ENCODE measurements at regions not wholly inside any gene's neighbourhood (a gene's known extent, or its start where the extent isn't known, plus 50 kb on each side); places are given as distances from the start of the nearest gene placed in this dataset.

DNA sequence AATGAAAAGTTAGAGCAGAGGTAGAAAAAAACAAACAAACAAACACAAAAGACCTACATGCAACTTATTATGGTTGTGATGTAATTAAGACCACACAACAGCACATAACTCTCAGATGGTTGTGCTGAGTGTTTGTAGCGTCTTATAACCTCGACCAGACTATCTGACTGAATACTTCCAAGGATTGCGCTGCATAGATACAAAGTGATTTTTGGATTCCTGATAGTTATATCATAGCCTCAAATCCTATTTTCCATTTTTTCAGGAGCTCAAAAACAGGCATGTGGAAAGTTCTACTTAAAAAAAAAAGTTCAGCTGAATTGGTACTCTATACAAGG, 236.1 kb downstream of the SPRY1 start:
- H3K27me3 ChIP-seq (replicated peaks in 1 of 4; ENCODE audit: control extremely low read depth in 1 of 4, control insufficient read depth in 3 of 4, insufficient read depth in 4 of 4, low read length in 3 of 4) = no peaks in the 10 kb centered on the region
- no peaks in the 10 kb centered on the region for H3K79me2 ChIP-seq (ENCODE audit: control insufficient read depth, insufficient read depth, low read length)
- 100% methylated on average over 1 of the region's 3 CpGs for WGBS (ENCODE audit: insufficient coverage)
- peaks cover 4% of the 10 kb centered on the region for H3K27me3 Mint-ChIP-seq
- intact Hi-C loops (cut with micrococcal nuclease) = no loop called here
- H3K9me3 ChIP-seq (ENCODE audit: control extremely low read depth in 1 of 3, control insufficient read depth in 2 of 3, insufficient read depth in 1 of 3, low read length in 2 of 3) = peaks cover 0 to 2% (median 0%) of the 10 kb centered on the region in 3 donors
- H4K20me1 ChIP-seq (ENCODE audit: control insufficient read depth, insufficient read depth, low read length, poor library complexity, severe bottlenecking) = no peaks in the 10 kb centered on the region
- TF ChIP-seq, protein P1, sequence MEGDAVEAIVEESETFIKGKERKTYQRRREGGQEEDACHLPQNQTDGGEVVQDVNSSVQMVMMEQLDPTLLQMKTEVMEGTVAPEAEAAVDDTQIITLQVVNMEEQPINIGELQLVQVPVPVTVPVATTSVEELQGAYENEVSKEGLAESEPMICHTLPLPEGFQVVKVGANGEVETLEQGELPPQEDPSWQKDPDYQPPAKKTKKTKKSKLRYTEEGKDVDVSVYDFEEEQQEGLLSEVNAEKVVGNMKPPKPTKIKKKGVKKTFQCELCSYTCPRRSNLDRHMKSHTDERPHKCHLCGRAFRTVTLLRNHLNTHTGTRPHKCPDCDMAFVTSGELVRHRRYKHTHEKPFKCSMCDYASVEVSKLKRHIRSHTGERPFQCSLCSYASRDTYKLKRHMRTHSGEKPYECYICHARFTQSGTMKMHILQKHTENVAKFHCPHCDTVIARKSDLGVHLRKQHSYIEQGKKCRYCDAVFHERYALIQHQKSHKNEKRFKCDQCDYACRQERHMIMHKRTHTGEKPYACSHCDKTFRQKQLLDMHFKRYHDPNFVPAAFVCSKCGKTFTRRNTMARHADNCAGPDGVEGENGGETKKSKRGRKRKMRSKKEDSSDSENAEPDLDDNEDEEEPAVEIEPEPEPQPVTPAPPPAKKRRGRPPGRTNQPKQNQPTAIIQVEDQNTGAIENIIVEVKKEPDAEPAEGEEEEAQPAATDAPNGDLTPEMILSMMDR (IDR thresholded peaks at IDR 0.05) = no peak
- no peak for TF ChIP-seq EZH2 (IDR thresholded peaks at IDR 0.05; ENCODE audit: borderline replicate concordance, insufficient read depth, low read depth, low read length, poor library complexity, severe bottlenecking)
- peaks cover 7% of the 10 kb centered on the region for H3K9me3 Mint-ChIP-seq (ENCODE audit: insufficient read depth)
- H3K4me1 ChIP-seq (ENCODE audit: control insufficient read depth in 2 of 2, insufficient read depth in 2 of 2, low read length in 2 of 2) = no peaks in the 10 kb centered on the region
- H3K4me3 Mint-ChIP-seq = no peak overlapping the region
- DNase-seq (no peak), ATAC-seq (ENCODE audit: low read depth) (no peak)
- no peak overlapping the region for H3K27ac ChIP-seq (ENCODE audit: low read length in 2 of 2)
- H2AFZ ChIP-seq (ENCODE audit: insufficient read depth, low read depth, low read length, poor library complexity, severe bottlenecking) = no peak overlapping the region
- CTCF ChIA-PET = no interaction called here
- POLR2A ChIA-PET = no interaction called here
- no peaks in the 10 kb centered on the region for H3K36me3 ChIP-seq (replicated peaks in 1 of 2; ENCODE audit: control extremely low read depth in 1 of 2, control insufficient read depth in 1 of 2, extremely low read depth in 1 of 2, insufficient read depth in 2 of 2, low read length in 1 of 2)
- no peak overlapping the region for H3K9ac ChIP-seq (ENCODE audit: low read length)
- no peak overlapping the region for H3K4me2 ChIP-seq (replicated peaks; ENCODE audit: low read depth, low read length, poor library complexity, severe bottlenecking)
- no peak overlapping the region for H3K4me3 ChIP-seq (ENCODE audit: control extremely low read depth in 1 of 5, extremely low read depth in 1 of 5, insufficient read depth in 1 of 5, low read depth in 2 of 5, low read length in 4 of 5)
- no peak overlapping the region for H3K27ac Mint-ChIP-seq
- H3K4me1 Mint-ChIP-seq = no peaks in the 10 kb centered on the region

DNA sequence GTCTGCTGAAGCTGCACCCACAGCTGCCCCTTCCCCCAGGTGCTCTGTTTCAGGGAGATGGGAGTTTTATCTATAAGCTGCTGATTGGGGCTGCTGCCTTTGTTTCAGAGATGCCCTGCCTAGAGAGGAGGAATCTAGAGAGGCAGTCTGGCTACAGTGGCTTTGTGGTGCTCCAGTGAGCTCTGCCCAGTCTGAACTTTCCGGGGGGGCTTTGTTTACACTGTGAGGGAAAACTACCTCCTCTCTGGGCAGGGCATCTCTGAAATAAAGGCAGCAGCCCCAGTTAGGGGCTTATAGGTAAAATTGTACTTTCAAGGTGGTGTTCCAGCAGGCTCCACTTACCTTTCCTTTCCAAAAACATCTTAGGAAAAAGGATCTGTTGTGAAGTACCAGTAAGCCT, 242.2 kb downstream of the SPRY1 start:
- no peaks in the 10 kb centered on the region for H3K9me3 ChIP-seq (ENCODE audit: control extremely low read depth in 1 of 3, control insufficient read depth in 2 of 3, insufficient read depth in 1 of 3, low read length in 2 of 3)
- Mint-ChIP-seq H3K27ac (no peak overlapping the region), H3K27me3 (peaks cover 4% of the 10 kb centered on the region), H3K4me1 (no peaks in the 10 kb centered on the region), H3K4me3 (no peak overlapping the region), H3K9me3 (ENCODE audit: insufficient read depth) (peaks cover 7% of the 10 kb centered on the region)
- H3K36me3 ChIP-seq (replicated peaks in 1 of 2; ENCODE audit: control extremely low read depth in 1 of 2, control insufficient read depth in 1 of 2, extremely low read depth in 1 of 2, insufficient read depth in 2 of 2, low read length in 1 of 2) = no peaks in the 10 kb centered on the region
- no peak overlapping the region for H3K9ac ChIP-seq (ENCODE audit: low read length)
- TF ChIP-seq EZH2 (IDR thresholded peaks at IDR 0.05; ENCODE audit: borderline replicate concordance, insufficient read depth, low read depth, low read length, poor library complexity, severe bottlenecking) = no peak
- TF ChIP-seq, protein P1 (IDR thresholded peaks at IDR 0.05) = no peak
- no peaks in the 10 kb centered on the region for H3K27me3 ChIP-seq (replicated peaks in 1 of 4; ENCODE audit: control extremely low read depth in 1 of 4, control insufficient read depth in 3 of 4, insufficient read depth in 4 of 4, low read length in 3 of 4)
- CTCF ChIA-PET = no interaction called here
- no peak overlapping the region for H3K4me2 ChIP-seq (replicated peaks; ENCODE audit: low read depth, low read length, poor library complexity, severe bottlenecking)
- intact Hi-C loops (cut with micrococcal nuclease) = no loop called here
- POLR2A ChIA-PET = no interaction called here
- H3K4me3 ChIP-seq (ENCODE audit: control extremely low read depth in 1 of 5, extremely low read depth in 1 of 5, insufficient read depth in 1 of 5, low read depth in 2 of 5, low read length in 4 of 5) = no peak overlapping the region
- no peak overlapping the region for H3K27ac ChIP-seq (ENCODE audit: low read length in 2 of 2)
- no peaks in the 10 kb centered on the region for H4K20me1 ChIP-seq (ENCODE audit: control insufficient read depth, insufficient read depth, low read length, poor library complexity, severe bottlenecking)
- no peaks in the 10 kb centered on the region for H3K79me2 ChIP-seq (ENCODE audit: control insufficient read depth, insufficient read depth, low read length)
- H3K4me1 ChIP-seq (ENCODE audit: control insufficient read depth in 2 of 2, insufficient read depth in 2 of 2, low read length in 2 of 2) = no peaks in the 10 kb centered on the region
- ATAC-seq (ENCODE audit: low read depth) (no peak), DNase-seq (no peak)
- no peak overlapping the region for H2AFZ ChIP-seq (ENCODE audit: insufficient read depth, low read depth, low read length, poor library complexity, severe bottlenecking)
- no CpG with 5 or more reads among the region's 1 CpG for WGBS (ENCODE audit: insufficient coverage)

Data from B cell (primary cell).